HEK293 (cell line): ENCODE measurements at regions not wholly inside any gene's neighbourhood (a gene's known extent, or its start where the extent isn't known, plus 50 kb on each side); places are given as distances from the start of the nearest gene placed in this dataset.

ENCODE experiments used
- GLIS2 ChIP-seq: fragments of 450-650 bp; formaldehyde crosslinking; IDR thresholded peaks from 2 replicates; pipeline ENCODE4 v1.5.1; 2016; ENCODE audit warnings: missing biosample characterization, missing genetic modification characterization
- MEIS1 ChIP-seq: sonication (generic); formaldehyde crosslinking; IDR thresholded peaks from 2 replicates; pipeline ENCODE4 v1.8.1; 2022; ENCODE audit warnings: missing genetic modification reagents, mild to moderate bottlenecking, borderline replicate concordance
- SETDB1 ChIP-seq: IDR thresholded peaks from one replicate; pipeline ENCODE4 v1.6.1; 2017; ENCODE audit warnings: mild to moderate bottlenecking, low read length, moderate library complexity, mixed read lengths; ENCODE audit not compliant: insufficient read length
- YY1 ChIP-seq: fragments of 450-650 bp; formaldehyde crosslinking; IDR thresholded peaks from 2 replicates; pipeline ENCODE4 v1.5.1; 2018; ENCODE audit warnings: missing biosample characterization, missing genetic modification characterization
- ZBTB7A ChIP-seq: fragments of 450-650 bp; formaldehyde crosslinking; IDR thresholded peaks from 2 replicates; pipeline ENCODE4 v1.5.1; 2016; ENCODE audit warnings: low read depth, missing biosample characterization, missing genetic modification characterization
- ZNF132 ChIP-seq: fragments of 450-650 bp; formaldehyde crosslinking; IDR thresholded peaks from 2 replicates; pipeline ENCODE4 v1.5.1; 2017; ENCODE audit warnings: missing biosample characterization, missing genetic modification characterization, borderline replicate concordance
- ZNF211 ChIP-seq: fragments of 450-650 bp; formaldehyde crosslinking; IDR thresholded peaks from 2 replicates; pipeline ENCODE4 v1.5.1; 2016; ENCODE audit warnings: low read depth, missing biosample characterization, missing genetic modification characterization
- ZNF670 ChIP-seq: fragments of 450-650 bp; formaldehyde crosslinking; IDR thresholded peaks from 2 replicates; pipeline ENCODE4 v1.5.1; 2016; ENCODE audit warnings: missing biosample characterization, missing genetic modification characterization, low read depth
- ZNF677 ChIP-seq: fragments of 450-650 bp; IDR thresholded peaks from 2 replicates; pipeline ENCODE4 v1.5.0; 2018; ENCODE audit warnings: missing biosample characterization, mild to moderate bottlenecking, missing genetic modification characterization, moderate library complexity
- TF ChIP-seq, protein P1 (sequence below): fragments of 450-650 bp; formaldehyde crosslinking; IDR thresholded peaks from 2 replicates; pipeline ENCODE4 v1.5.1; 2016; ENCODE audit warnings: missing biosample characterization, missing genetic modification characterization
- TF ChIP-seq, protein P2 (sequence below): fragments of 450-650 bp; formaldehyde crosslinking; IDR thresholded peaks from 2 replicates; pipeline ENCODE4 v1.5.1; 2016; ENCODE audit warnings: missing biosample characterization, missing genetic modification characterization
- TF ChIP-seq, protein P3 (sequence below): fragments of 450-650 bp; formaldehyde crosslinking; IDR thresholded peaks from 2 replicates; pipeline ENCODE4 v1.5.1; 2016; ENCODE audit warnings: missing biosample characterization, missing genetic modification characterization
- TF ChIP-seq, protein P4 (sequence below): fragments of 450-650 bp; formaldehyde crosslinking; conservative IDR thresholded peaks from 2 replicates; pipeline ENCODE4 v1.5.1; 2016; ENCODE audit warnings: low read depth, missing biosample characterization, missing genetic modification characterization
- TF ChIP-seq, protein P5 (sequence below): fragments of 450-650 bp; formaldehyde crosslinking; IDR thresholded peaks from 2 replicates; pipeline ENCODE4 v1.5.1; 2016; ENCODE audit warnings: missing biosample characterization, missing genetic modification characterization

DNA sequence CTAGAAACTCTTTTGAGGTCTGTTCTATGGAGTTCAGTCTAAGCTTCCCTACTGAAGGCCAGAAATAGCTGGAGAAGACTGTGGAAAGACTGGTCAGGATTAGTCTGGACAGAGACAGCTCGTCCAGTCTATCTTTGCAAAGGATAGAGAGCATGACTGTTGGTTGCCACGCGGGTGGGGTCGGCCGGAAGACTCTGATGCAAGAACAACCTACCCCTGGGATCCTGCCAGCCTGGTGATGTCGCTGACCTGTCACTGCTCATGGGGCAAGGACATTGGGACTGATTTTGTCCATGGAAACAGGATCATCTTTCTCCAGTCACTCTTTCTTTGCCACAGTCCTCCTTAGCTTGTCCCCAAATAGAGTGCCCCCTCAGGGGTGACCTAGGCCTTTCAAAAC is 337.6 kb upstream of the NPSR1 start:
- TF ChIP-seq MEIS1 (CRISPR knock-in tag) (no peak), ZNF677 (tag by site-specific recombination) (no peak), YY1 (tag by site-specific recombination) (no peak), ZBTB7A (tag by site-specific recombination) (no peak), ZNF132 (no peak), SETDB1 (no peak), GLIS2 (tag by site-specific recombination) (no peak), ZNF670 (tag by site-specific recombination) (no peak), ZNF211 (tag by site-specific recombination) (no peak)
- TF ChIP-seq, protein P1, sequence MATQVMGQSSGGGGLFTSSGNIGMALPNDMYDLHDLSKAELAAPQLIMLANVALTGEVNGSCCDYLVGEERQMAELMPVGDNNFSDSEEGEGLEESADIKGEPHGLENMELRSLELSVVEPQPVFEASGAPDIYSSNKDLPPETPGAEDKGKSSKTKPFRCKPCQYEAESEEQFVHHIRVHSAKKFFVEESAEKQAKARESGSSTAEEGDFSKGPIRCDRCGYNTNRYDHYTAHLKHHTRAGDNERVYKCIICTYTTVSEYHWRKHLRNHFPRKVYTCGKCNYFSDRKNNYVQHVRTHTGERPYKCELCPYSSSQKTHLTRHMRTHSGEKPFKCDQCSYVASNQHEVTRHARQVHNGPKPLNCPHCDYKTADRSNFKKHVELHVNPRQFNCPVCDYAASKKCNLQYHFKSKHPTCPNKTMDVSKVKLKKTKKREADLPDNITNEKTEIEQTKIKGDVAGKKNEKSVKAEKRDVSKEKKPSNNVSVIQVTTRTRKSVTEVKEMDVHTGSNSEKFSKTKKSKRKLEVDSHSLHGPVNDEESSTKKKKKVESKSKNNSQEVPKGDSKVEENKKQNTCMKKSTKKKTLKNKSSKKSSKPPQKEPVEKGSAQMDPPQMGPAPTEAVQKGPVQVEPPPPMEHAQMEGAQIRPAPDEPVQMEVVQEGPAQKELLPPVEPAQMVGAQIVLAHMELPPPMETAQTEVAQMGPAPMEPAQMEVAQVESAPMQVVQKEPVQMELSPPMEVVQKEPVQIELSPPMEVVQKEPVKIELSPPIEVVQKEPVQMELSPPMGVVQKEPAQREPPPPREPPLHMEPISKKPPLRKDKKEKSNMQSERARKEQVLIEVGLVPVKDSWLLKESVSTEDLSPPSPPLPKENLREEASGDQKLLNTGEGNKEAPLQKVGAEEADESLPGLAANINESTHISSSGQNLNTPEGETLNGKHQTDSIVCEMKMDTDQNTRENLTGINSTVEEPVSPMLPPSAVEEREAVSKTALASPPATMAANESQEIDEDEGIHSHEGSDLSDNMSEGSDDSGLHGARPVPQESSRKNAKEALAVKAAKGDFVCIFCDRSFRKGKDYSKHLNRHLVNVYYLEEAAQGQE (tag by site-specific recombination) = no peak
- TF ChIP-seq, protein P2, sequence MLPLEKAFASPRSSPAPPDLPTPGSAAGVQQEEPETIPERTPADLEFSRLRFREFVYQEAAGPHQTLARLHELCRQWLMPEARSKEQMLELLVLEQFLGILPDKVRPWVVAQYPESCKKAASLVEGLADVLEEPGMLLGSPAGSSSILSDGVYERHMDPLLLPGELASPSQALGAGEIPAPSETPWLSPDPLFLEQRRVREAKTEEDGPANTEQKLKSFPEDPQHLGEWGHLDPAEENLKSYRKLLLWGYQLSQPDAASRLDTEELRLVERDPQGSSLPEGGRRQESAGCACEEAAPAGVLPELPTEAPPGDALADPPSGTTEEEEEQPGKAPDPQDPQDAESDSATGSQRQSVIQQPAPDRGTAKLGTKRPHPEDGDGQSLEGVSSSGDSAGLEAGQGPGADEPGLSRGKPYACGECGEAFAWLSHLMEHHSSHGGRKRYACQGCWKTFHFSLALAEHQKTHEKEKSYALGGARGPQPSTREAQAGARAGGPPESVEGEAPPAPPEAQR = no peak
- TF ChIP-seq, protein P3, sequence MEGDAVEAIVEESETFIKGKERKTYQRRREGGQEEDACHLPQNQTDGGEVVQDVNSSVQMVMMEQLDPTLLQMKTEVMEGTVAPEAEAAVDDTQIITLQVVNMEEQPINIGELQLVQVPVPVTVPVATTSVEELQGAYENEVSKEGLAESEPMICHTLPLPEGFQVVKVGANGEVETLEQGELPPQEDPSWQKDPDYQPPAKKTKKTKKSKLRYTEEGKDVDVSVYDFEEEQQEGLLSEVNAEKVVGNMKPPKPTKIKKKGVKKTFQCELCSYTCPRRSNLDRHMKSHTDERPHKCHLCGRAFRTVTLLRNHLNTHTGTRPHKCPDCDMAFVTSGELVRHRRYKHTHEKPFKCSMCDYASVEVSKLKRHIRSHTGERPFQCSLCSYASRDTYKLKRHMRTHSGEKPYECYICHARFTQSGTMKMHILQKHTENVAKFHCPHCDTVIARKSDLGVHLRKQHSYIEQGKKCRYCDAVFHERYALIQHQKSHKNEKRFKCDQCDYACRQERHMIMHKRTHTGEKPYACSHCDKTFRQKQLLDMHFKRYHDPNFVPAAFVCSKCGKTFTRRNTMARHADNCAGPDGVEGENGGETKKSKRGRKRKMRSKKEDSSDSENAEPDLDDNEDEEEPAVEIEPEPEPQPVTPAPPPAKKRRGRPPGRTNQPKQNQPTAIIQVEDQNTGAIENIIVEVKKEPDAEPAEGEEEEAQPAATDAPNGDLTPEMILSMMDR = no peak
- TF ChIP-seq, protein P4, sequence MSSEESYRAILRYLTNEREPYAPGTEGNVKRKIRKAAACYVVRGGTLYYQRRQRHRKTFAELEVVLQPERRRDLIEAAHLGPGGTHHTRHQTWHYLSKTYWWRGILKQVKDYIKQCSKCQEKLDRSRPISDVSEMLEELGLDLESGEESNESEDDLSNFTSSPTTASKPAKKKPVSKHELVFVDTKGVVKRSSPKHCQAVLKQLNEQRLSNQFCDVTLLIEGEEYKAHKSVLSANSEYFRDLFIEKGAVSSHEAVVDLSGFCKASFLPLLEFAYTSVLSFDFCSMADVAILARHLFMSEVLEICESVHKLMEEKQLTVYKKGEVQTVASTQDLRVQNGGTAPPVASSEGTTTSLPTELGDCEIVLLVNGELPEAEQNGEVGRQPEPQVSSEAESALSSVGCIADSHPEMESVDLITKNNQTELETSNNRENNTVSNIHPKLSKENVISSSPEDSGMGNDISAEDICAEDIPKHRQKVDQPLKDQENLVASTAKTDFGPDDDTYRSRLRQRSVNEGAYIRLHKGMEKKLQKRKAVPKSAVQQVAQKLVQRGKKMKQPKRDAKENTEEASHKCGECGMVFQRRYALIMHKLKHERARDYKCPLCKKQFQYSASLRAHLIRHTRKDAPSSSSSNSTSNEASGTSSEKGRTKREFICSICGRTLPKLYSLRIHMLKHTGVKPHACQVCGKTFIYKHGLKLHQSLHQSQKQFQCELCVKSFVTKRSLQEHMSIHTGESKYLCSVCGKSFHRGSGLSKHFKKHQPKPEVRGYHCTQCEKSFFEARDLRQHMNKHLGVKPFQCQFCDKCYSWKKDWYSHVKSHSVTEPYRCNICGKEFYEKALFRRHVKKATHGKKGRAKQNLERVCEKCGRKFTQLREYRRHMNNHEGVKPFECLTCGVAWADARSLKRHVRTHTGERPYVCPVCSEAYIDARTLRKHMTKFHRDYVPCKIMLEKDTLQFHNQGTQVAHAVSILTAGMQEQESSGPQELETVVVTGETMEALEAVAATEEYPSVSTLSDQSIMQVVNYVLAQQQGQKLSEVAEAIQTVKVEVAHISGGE (tag by site-specific recombination) = no peak
- TF ChIP-seq, protein P5, sequence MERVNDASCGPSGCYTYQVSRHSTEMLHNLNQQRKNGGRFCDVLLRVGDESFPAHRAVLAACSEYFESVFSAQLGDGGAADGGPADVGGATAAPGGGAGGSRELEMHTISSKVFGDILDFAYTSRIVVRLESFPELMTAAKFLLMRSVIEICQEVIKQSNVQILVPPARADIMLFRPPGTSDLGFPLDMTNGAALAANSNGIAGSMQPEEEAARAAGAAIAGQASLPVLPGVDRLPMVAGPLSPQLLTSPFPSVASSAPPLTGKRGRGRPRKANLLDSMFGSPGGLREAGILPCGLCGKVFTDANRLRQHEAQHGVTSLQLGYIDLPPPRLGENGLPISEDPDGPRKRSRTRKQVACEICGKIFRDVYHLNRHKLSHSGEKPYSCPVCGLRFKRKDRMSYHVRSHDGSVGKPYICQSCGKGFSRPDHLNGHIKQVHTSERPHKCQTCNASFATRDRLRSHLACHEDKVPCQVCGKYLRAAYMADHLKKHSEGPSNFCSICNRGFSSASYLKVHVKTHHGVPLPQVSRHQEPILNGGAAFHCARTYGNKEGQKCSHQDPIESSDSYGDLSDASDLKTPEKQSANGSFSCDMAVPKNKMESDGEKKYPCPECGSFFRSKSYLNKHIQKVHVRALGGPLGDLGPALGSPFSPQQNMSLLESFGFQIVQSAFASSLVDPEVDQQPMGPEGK (tag by site-specific recombination) = no peak
